ENCODE measurements at regions not wholly inside any gene's neighbourhood (a gene's known extent, or its start where the extent isn't known, plus 50 kb on each side); places are given as distances from the start of the nearest gene placed in this dataset.

DNA sequence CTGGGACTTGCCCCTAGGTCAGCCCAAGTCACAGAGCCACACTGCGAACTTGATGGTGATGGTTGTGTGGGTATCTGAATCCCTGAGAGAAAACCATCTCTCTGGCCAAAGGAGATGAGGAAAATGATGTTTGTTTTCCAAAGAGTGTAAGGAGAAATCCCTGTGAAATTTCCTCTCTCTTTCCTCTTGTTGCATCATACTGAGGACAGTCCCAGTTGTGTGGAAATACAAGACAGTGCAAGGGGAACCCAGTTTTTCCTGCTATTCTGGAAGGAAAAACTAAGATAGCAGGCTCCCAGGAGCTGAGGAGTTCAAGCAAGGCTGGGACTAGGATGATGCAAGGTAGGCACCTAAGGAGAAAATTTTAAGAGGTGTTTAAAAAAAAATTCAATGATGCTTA, 86.8 kb upstream of the TOM1L1 start:
- Histone ChIP-seq H3K79me2 (ENCODE audit: insufficient read depth, low read length) (no peaks in the 10 kb centered on the region), H3K4me2 (ENCODE audit: insufficient read depth, low read length) (no peak overlapping the region), H3K36me3 (ENCODE audit: insufficient read depth, low read length) (no peaks in the 10 kb centered on the region), H3K4me1 (ENCODE audit: insufficient read depth, low read length) (no peaks in the 10 kb centered on the region), H3K9me3 (ENCODE audit: low read depth, low read length) (no peaks in the 10 kb centered on the region), H3K27ac (ENCODE audit: low read depth, low read length) (no peak overlapping the region), H3K4me3 (ENCODE audit: insufficient read depth, low read length) (no peak overlapping the region), H4K20me1 (ENCODE audit: insufficient read depth, low read length) (no peaks in the 10 kb centered on the region), H2AFZ (ENCODE audit: low read length) (no peak overlapping the region), H3K27me3 (ENCODE audit: insufficient read depth, low read length) (no peaks in the 10 kb centered on the region)
- TF ChIP-seq, protein P1, sequence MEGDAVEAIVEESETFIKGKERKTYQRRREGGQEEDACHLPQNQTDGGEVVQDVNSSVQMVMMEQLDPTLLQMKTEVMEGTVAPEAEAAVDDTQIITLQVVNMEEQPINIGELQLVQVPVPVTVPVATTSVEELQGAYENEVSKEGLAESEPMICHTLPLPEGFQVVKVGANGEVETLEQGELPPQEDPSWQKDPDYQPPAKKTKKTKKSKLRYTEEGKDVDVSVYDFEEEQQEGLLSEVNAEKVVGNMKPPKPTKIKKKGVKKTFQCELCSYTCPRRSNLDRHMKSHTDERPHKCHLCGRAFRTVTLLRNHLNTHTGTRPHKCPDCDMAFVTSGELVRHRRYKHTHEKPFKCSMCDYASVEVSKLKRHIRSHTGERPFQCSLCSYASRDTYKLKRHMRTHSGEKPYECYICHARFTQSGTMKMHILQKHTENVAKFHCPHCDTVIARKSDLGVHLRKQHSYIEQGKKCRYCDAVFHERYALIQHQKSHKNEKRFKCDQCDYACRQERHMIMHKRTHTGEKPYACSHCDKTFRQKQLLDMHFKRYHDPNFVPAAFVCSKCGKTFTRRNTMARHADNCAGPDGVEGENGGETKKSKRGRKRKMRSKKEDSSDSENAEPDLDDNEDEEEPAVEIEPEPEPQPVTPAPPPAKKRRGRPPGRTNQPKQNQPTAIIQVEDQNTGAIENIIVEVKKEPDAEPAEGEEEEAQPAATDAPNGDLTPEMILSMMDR (IDR thresholded peaks at IDR 0.05; ENCODE audit: extremely low read depth, low read depth, low read length) = no peak
- DNase-seq (ENCODE audit: insufficient read length, low spot score, missing footprints) = no peak

- Histone ChIP-seq H3K4me2 (ENCODE audit: insufficient read depth, low read length) (no peak overlapping the region), H3K27me3 (ENCODE audit: insufficient read depth, low read length) (no peaks in the 10 kb centered on the region), H3K4me1 (ENCODE audit: insufficient read depth, low read length) (no peaks in the 10 kb centered on the region), H3K9me3 (ENCODE audit: low read depth, low read length) (no peaks in the 10 kb centered on the region), H3K4me3 (ENCODE audit: insufficient read depth, low read length) (no peak overlapping the region), H3K79me2 (ENCODE audit: insufficient read depth, low read length) (no peaks in the 10 kb centered on the region), H3K36me3 (ENCODE audit: insufficient read depth, low read length) (no peaks in the 10 kb centered on the region), H3K27ac (ENCODE audit: low read depth, low read length) (no peak overlapping the region), H4K20me1 (ENCODE audit: insufficient read depth, low read length) (no peaks in the 10 kb centered on the region), H2AFZ (ENCODE audit: low read length) (no peak overlapping the region)
- TF ChIP-seq, protein P1 (IDR thresholded peaks at IDR 0.05; ENCODE audit: extremely low read depth, low read depth, low read length) = no peak
- DNase-seq (ENCODE audit: insufficient read length, low spot score, missing footprints) = no peak
Measured at GRCh38 chr17:54814371-54814770, 86.3 kb upstream of the TOM1L1 start.

DNA sequence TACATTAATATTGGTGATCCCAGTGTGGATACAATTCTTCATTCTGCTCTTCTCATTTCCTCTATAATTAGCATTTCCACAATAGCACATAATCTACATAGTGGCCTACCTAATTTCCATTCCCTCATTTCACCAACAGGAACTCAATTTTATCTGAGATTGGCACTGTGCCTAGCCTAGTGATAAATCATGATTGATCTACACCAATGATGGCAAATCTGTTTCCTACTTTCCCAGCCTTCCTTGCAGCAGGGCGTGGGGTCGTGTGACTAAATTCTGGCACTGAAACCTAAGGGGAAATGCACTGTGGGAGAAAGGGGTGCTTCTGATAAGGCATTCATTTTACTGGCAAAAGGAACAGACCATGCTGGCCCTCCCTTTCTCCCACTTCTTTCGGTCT, 66.6 kb upstream of the TOM1L1 start:
- Histone ChIP-seq H3K4me1 (ENCODE audit: insufficient read depth, low read length) (no peaks in the 10 kb centered on the region), H3K9me3 (ENCODE audit: low read depth, low read length) (no peaks in the 10 kb centered on the region), H4K20me1 (ENCODE audit: insufficient read depth, low read length) (no peaks in the 10 kb centered on the region), H3K4me3 (ENCODE audit: insufficient read depth, low read length) (no peak overlapping the region), H3K36me3 (ENCODE audit: insufficient read depth, low read length) (no peaks in the 10 kb centered on the region), H3K79me2 (ENCODE audit: insufficient read depth, low read length) (no peaks in the 10 kb centered on the region), H3K27me3 (ENCODE audit: insufficient read depth, low read length) (no peaks in the 10 kb centered on the region), H2AFZ (ENCODE audit: low read length) (no peak overlapping the region), H3K4me2 (ENCODE audit: insufficient read depth, low read length) (no peak overlapping the region), H3K27ac (ENCODE audit: low read depth, low read length) (no peak overlapping the region)
- no peak for DNase-seq (ENCODE audit: insufficient read length, low spot score, missing footprints)
- TF ChIP-seq, protein P1 (IDR thresholded peaks at IDR 0.05; ENCODE audit: extremely low read depth, low read depth, low read length) = no peak

- TF ChIP-seq, protein P1 (IDR thresholded peaks at IDR 0.05; ENCODE audit: extremely low read depth, low read depth, low read length) = no peak
- no peaks in the 10 kb centered on the region for H4K20me1 ChIP-seq (ENCODE audit: insufficient read depth, low read length)
- H3K27me3 ChIP-seq (ENCODE audit: insufficient read depth, low read length) = no peaks in the 10 kb centered on the region
- DNase-seq (ENCODE audit: insufficient read length, low spot score, missing footprints) = no peak
- H3K4me1 ChIP-seq (ENCODE audit: insufficient read depth, low read length) = no peaks in the 10 kb centered on the region
- no peak overlapping the region for H3K4me2 ChIP-seq (ENCODE audit: insufficient read depth, low read length)
- no peaks in the 10 kb centered on the region for H3K9me3 ChIP-seq (ENCODE audit: low read depth, low read length)
- no peak overlapping the region for H3K4me3 ChIP-seq (ENCODE audit: insufficient read depth, low read length)
- no peaks in the 10 kb centered on the region for H3K36me3 ChIP-seq (ENCODE audit: insufficient read depth, low read length)
- no peak overlapping the region for H3K27ac ChIP-seq (ENCODE audit: low read depth, low read length)
- no peaks in the 10 kb centered on the region for H3K79me2 ChIP-seq (ENCODE audit: insufficient read depth, low read length)
- H2AFZ ChIP-seq (ENCODE audit: low read length) = no peak overlapping the region
Measured at GRCh38 chr17:54835015-54835414, 65.6 kb upstream of the TOM1L1 start.

All from osteoblast (primary cell).